Activated CD8-positive, alpha-beta T cell treated with anti-CD3 and anti-CD28 coated beads for 36 hours (primary cell): ENCODE measurements at regions not wholly inside any gene's neighbourhood (a gene's known extent, or its start where the extent isn't known, plus 50 kb on each side); places are given as distances from the start of the nearest gene placed in this dataset.
"Not testable (repeated sequence)": the region's sequence is repeated elsewhere in the genome, so short reads cannot be mapped to it uniquely, and the experiment has no call there.

ENCODE experiments used
- ATAC-seq: fragments of 200-7000 bp; cut with Tn5 transposase; one replicate; pipeline ENCODE4 v1.10.0; 2021; ENCODE audit warnings: mild to moderate bottlenecking, moderate library complexity
- CTCF ChIA-PET: fragments of 350-600 bp; sonication (Branson Sonifier 250); formaldehyde crosslinking; loops from one replicate; lab custom pipeline; 2021; ENCODE audit warnings: antibody characterized with exemption; lab: Charles Lee
- POLR2A ChIA-PET: fragments of 350-600 bp; sonication (Branson Sonifier 250); formaldehyde crosslinking; loops from one replicate; lab custom pipeline; 2021; ENCODE audit warnings: antibody characterized with exemption; lab: Charles Lee
- DNase-seq: peaks from one replicate; pipeline ENCODE4 v3.0.0-alpha.2; 2020
- H3K27ac Mint-ChIP-seq: one replicate; pipeline ENCODE4 v1.8.0; 2021; ENCODE audit warnings: mild to moderate bottlenecking, mixed read lengths
- H3K27me3 Mint-ChIP-seq: one replicate; pipeline ENCODE4 v1.8.0; 2021; ENCODE audit warnings: mixed read lengths
- H3K36me3 Mint-ChIP-seq: one replicate; pipeline ENCODE4 v1.8.0; 2021; ENCODE audit warnings: low read depth, mixed read lengths
- H3K4me1 Mint-ChIP-seq: one replicate; pipeline ENCODE4 v1.8.0; 2021; ENCODE audit warnings: low read depth, mixed read lengths
- H3K4me3 Mint-ChIP-seq: one replicate; pipeline ENCODE4 v1.8.0; 2021; ENCODE audit warnings: mild to moderate bottlenecking, moderate library complexity, mixed read lengths
- H3K9me3 Mint-ChIP-seq: one replicate; pipeline ENCODE4 v1.8.0; 2021; ENCODE audit warnings: mixed read lengths
- CTCF ChIP-seq: fragments of 200-600 bp; IDR thresholded peaks from one replicate; pipeline ENCODE4 v1.8.0; 2022; ENCODE audit warnings: antibody characterized with exemption, mild to moderate bottlenecking
- intact Hi-C: fragments of 100-400 bp; cut with micrococcal nuclease; formaldehyde crosslinking; loops from one replicate; pipeline ENCODE4 v1.10.0; 2022

GRCh38 chr5:159493696-159494095, 163.4 kb upstream of the IL12B start:
- ChIA-PET POLR2A (no interaction called here), CTCF (interaction anchor here (1.1 kb wide), 1 partner anchor 24 kb away, joined by 3 read pairs; no protein-coding TSS in a partner anchor)
- Mint-ChIP-seq H3K36me3 (no peaks in the 10 kb centered on the region), H3K9me3 (no peaks in the 10 kb centered on the region), H3K4me1 (no peaks in the 10 kb centered on the region), H3K27ac (no peak overlapping the region), H3K4me3 (no peak overlapping the region), H3K27me3 (peaks cover 4% of the 10 kb centered on the region)
- intact Hi-C loops: no loop called here
- DNase-seq (no peak), ATAC-seq (no peak)
- no peak for TF ChIP-seq CTCF

GRCh38 chr5:159496773-159497172, 166.5 kb upstream of the IL12B start:
- Mint-ChIP-seq H3K27me3 (peaks cover 6% of the 10 kb centered on the region), H3K36me3 (no peaks in the 10 kb centered on the region), H3K27ac (no peak overlapping the region), H3K4me1 (no peaks in the 10 kb centered on the region), H3K4me3 (no peak overlapping the region), H3K9me3 (peaks cover 2% of the 10 kb centered on the region)
- intact Hi-C loops: no loop called here
- POLR2A ChIA-PET: no interaction called here
- CTCF ChIA-PET: no interaction called here
- DNase-seq: no peak
- no peak for TF ChIP-seq CTCF
- ATAC-seq: no peak

- H3K36me3 Mint-ChIP-seq: no peaks in the 10 kb centered on the region
- POLR2A ChIA-PET: no interaction called here
- CTCF ChIA-PET: no interaction called here
- TF ChIP-seq CTCF: no peak
- no peak for ATAC-seq
- H3K4me1 Mint-ChIP-seq: no peaks in the 10 kb centered on the region
- intact Hi-C loops: no loop called here
- peaks cover 6% of the 10 kb centered on the region for H3K27me3 Mint-ChIP-seq
- no peak overlapping the region for H3K27ac Mint-ChIP-seq
- no peak for DNase-seq
- H3K9me3 Mint-ChIP-seq: peaks cover 2% of the 10 kb centered on the region
- no peak overlapping the region for H3K4me3 Mint-ChIP-seq
Observed at GRCh38 chr5:159497221-159497620, 166.9 kb upstream of the IL12B start.

- Mint-ChIP-seq H3K27ac (no peak overlapping the region), H3K36me3 (no peaks in the 10 kb centered on the region), H3K27me3 (peaks cover 6% of the 10 kb centered on the region), H3K4me1 (no peaks in the 10 kb centered on the region), H3K4me3 (no peak overlapping the region), H3K9me3 (peaks cover 2% of the 10 kb centered on the region)
- intact Hi-C loops: no loop called here
- ATAC-seq: no peak
- TF ChIP-seq CTCF: no peak
- POLR2A ChIA-PET: interaction anchor here (0.7 kb wide), 1 partner anchor 319 kb away, joined by 4 read pairs; no protein-coding TSS in a partner anchor
- no peak for DNase-seq
- CTCF ChIA-PET: interaction anchor here (0.7 kb wide), 1 partner anchor 18 kb away, joined by 3 read pairs; no protein-coding TSS in a partner anchor
Observed at GRCh38 chr5:159498630-159499029, 168.3 kb upstream of the IL12B start.

GRCh38 chr5:159502116-159502515, 171.8 kb upstream of the IL12B start:
- H3K9me3 Mint-ChIP-seq, H3K4me1 Mint-ChIP-seq, H3K27me3 Mint-ChIP-seq, DNase-seq, intact Hi-C loops, H3K4me3 Mint-ChIP-seq, ATAC-seq, POLR2A ChIA-PET, H3K27ac Mint-ChIP-seq, CTCF ChIA-PET, H3K36me3 Mint-ChIP-seq: not testable (repeated sequence)

- Mint-ChIP-seq H3K36me3 (no peaks in the 10 kb centered on the region), H3K27ac (no peak overlapping the region), H3K4me3 (no peak overlapping the region), H3K27me3 (peaks cover 2% of the 10 kb centered on the region), H3K4me1 (no peaks in the 10 kb centered on the region), H3K9me3 (peaks cover 2% of the 10 kb centered on the region)
- no peak for TF ChIP-seq CTCF
- ChIA-PET CTCF (no interaction called here), POLR2A (no interaction called here)
- DNase-seq (no peak), ATAC-seq (no peak)
- intact Hi-C loops: no loop called here
Observed at GRCh38 chr5:159503236-159503635, 172.9 kb upstream of the IL12B start.
